GM19395 (cell line): ENCODE measurements at regions not wholly inside any gene's neighbourhood (a gene's known extent, or its start where the extent isn't known, plus 50 kb on each side); places are given as distances from the start of the nearest gene placed in this dataset.
"Not testable (repeated sequence)": the region's sequence is repeated elsewhere in the genome, so short reads cannot be mapped to it uniquely, and the experiment has no call there.

Experiments used
- ATAC-seq: cut with Tn5 transposase; IDR thresholded peaks from one replicate; pipeline ENCODE4 v1.9.1; 2021; ENCODE audit warnings: mild to moderate bottlenecking, moderate library complexity; ENCODE audit not compliant: unreplicated experiment

DNA sequence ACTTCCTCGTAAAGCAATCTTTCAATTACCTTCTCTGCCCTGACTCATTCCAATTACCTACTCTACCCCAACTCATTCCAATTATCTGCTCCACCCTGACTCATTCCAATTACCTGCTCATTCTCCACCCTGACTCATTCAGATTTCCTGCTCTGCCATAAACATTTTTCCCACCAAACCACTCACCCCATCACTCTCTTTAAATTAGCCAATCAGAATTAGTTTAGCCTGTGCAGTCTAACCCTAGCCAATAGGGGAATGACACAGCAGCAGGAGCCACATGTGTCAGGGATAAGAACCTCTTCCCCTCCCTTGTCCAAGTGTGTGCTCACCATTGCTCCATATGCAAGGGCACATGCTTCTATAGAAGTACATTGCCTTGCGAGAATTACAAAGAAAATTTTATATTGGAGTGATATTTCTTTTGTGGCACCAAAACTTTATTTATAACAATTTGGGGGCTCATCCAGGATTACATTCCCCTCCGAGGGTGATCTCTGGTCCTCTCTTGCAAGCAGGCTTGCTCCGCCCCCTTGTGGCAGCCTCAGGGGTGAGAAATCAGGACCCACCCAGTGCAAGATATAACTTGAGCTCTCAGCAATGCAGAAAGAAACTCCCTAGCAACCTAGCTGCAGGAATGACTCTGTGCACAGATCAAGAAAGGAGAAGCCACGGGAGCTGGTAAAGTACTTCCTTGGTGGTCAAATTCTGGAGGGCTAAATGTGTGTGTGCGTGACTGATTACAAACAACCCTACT is 551.9 kb upstream of the EYS start:
- ATAC-seq, result not testable (repeated sequence)

- ATAC-seq, result no peak
Measured at GRCh38 chr6:66245231-66245630, 538.2 kb upstream of the EYS start.

DNA sequence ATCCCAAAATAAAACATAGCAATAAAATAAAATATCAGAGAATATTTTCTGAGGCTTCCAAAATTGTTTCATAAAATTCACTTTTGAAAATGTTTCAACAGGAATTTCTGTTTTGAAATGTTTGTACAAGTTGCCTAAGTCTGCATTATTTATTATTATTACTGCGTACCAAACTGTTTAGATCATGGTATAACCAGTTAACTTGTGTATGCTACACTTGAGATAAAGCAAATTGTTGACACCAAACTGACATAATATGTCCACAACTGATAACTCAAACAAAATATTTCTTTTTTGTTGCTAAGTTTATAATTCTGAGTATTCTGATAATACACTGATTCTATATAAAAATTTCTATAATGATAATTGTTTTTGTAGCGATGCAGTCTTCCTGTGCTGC is 531.8 kb upstream of the EYS start:
- ATAC-seq, result no peak

DNA sequence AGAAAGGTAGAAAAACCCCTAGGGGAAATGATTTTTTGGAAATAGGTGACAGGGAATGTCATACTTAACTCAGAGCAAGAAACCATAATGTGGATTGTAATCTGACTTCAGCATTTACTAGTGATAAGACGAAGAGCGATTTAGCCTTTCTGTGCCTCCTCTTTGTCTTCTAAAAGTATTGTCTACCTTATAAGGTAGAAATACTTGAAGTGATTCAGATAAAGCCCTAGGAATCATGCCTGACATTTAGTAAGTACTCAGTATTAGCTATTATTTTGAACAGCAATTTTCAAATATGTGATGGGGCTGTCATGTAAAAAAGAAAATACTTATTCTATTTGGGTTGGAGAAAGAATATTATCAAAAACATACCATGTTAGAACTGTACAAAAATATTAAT is 525.9 kb upstream of the EYS start:
- ATAC-seq, result no peak

DNA sequence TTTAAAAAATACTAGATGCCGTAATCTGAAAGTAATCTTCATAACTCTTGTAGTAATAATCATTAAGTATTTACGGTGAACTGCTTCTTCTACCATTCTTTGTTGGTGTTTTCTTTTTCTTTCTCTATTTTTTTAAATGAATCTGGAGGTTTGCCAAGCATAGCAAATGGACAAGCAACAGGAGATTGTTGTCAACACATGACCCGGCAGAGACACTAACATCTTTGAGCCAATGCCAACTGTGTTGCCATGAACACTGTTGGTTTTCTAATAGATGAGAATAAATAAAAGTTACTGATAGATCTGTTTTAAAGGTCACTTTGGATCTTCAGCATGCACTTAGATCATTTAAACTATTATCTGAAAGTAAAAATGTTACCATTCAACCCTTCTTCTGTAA is 523.6 kb upstream of the EYS start:
- no peak for ATAC-seq

GRCh38 chr6:66226109-66226508 is 519.1 kb upstream of the EYS start:
- no peak for ATAC-seq

DNA sequence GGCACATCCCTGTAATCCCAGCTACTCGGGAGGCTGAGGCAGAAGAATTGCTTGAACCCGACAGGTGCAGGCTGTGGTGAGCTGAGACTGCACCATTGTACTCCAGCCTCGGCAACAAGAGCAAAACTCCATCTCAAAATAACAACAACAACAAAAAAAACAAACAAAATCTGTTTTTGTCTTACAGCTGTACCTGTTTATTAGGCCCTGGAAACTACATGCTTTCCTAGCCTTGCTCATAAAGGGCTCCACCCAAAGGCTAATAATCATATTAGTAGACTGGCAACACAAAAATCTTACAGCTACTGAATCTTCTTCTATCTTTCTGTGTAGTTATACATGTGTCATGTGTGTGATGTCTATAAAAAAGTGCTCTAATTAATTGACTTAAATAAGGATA is 503.9 kb upstream of the EYS start:
- no peak for ATAC-seq

DNA sequence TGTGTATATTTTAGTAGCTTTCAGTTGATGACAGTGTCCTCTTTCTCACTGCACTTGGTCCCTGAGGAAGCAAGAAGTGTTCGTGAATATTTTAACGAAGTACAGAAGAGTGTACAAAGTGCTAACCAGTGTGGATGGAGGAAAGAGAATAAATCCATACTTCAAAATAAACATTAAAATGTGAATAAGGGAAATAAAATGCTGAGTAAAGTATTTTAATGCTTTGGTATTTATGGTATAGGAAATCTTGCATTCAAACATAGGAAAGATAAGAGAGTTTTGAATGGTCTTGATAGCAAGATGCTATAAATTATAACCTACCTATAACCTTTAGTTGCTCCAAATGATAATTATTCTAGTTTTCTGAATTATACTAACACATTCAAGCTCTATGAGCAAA is 493.4 kb upstream of the EYS start:
- no peak for ATAC-seq

- no peak for ATAC-seq
Measured at GRCh38 chr6:66199171-66199570, 492.1 kb upstream of the EYS start.

DNA sequence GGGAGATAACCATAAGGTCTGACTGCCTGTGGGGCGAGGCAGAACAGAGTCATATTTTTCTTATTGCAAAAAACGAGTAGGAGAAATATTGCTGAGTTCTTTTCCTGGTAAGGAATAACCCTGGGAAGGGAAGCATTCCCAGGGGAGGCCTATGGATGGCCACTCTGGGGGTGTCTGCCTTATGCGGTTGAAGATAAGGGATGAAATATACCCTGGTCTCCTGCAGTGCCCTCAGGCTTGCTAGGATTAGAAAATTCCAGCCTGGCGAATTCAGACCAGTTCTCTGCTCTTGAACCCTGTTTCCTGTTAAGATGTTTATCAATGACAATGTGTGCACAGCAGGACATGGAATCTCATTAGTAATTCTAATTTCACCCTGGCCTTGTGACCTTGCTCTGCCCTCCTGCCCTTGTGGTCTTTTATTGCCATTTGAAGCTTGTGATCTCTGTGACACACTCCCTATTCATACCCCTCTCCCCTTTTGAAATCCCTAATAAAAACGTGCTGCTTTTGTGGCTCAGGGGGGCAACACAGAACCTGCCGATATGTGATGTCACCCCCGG is 491.1 kb upstream of the EYS start:
- ATAC-seq, result no peak

- no peak for ATAC-seq
Measured at GRCh38 chr6:66190858-66191257, 483.8 kb upstream of the EYS start.

GRCh38 chr6:66189915-66190314 is 482.9 kb upstream of the EYS start:
- ATAC-seq, result no peak

DNA sequence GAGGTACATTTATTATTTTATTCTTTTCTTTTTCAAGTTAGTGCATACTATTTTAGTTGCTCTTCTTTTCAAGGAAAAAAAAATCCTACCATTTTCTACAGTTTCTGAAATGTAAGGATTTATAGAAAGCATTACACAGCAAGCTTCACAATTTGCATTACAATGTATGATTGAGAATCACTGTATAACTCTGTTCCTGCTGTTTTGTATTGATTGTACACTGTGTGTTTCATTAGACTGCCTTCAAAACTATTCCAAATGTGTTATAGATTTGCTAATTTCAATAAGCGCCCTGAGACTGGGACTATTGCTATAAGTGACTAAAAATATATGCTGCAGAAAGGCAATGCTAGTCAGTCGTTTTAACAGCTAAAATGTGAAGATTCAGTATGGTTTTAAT is 479.7 kb upstream of the EYS start:
- no peak for ATAC-seq

DNA sequence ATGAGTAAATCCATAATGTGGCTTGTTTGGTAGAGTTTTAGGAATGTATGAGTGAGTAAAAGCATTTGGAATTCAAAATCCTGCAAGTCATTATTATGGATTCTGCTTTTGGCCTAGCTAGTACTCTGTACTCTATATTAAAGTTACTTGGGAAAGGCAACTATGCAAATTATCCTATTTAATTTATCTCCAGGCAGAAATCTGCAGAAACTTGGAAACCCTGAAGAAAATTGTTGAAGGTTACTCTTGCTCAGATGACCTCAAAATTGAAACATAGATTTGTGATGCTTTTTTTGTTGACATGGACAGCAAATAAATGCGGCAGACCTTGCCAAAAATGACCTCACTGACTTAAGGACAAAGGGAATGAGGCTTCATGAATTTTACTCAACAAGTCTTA is 477.1 kb upstream of the EYS start:
- no peak for ATAC-seq

- no peak for ATAC-seq
Measured at GRCh38 chr6:66179361-66179760, 472.3 kb upstream of the EYS start.

- no peak for ATAC-seq
Measured at GRCh38 chr6:66173587-66173986, 466.6 kb upstream of the EYS start.

- ATAC-seq, result not testable (repeated sequence)
Measured at GRCh38 chr6:66166713-66167112, 459.7 kb upstream of the EYS start.

GRCh38 chr6:66161546-66162108 is 454.6 kb upstream of the EYS start:
- no peak for ATAC-seq

DNA sequence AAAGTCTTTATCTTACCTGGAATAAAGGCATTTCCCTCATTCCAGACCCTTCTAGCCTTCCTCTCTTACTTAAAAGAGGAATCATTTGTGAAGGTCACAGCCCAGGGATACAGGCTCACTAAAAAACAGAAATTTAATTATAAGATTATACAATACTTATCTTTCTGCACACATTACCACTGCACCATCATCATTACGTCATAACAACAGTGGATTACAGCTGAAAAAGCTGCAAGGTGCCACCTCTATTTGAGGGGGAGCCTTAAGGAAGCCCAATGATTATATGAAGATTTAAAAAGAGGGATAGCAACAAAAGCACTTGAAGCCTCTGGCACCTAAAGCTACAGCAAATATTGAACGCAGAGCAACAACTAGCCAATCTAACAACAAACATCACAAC is 452.9 kb upstream of the EYS start:
- no peak for ATAC-seq

DNA sequence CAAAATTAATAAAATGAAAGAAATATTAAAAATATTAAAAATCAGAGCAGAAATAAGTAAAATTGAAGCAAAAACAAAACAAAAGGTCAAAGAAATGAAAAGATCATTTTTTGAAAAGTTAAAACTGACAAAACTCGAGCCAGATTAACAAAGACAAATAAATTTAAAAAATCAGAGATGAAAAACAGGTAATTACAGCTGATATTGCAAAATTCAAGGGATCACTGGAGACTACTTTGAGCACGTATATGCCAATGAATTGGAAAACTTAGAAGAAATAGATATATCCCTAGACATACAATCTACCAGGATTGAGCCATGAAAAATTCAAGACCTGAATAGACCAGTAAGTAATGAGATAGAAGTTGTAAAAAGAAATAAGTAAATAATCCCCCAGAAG is 446.2 kb upstream of the EYS start:
- ATAC-seq, result no peak

DNA sequence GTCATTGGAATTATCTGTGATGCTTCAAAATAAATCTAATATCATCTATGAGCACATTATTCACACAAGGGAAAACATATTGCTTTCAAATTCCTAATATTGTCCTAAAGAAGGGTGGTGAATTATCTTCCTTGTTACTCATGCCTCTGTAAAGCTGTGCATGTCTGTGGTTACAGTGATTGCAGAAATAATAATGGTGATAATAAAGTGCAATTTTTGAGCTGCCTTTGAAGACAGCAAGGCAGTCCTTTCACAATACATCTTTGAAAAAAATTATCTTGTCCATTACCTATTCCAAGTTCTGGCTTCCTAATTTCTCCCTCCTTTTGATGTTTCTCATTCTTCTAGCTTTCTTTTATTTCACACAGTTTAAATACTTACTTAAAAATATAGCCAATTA is 442.1 kb upstream of the EYS start:
- ATAC-seq, result no peak

DNA sequence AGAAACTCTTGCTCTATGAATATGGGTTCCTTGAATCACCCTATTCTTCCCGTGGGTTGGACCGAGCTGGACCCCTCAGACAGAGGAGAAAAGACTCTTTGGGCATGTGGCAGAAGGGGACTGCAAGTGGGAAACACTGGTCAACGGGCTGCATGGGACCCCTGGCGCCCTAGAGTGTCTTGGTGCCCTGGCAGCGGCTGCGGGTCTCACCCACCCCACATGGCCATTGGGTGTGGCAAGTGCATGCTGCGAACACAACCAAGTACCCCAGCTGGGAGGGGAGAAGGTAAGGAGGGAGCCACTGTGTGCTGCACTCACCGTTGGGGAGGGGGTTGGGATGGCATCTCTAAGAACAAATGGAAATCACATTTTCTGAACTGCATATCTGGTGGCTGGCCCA is 438.8 kb upstream of the EYS start:
- no peak for ATAC-seq

DNA sequence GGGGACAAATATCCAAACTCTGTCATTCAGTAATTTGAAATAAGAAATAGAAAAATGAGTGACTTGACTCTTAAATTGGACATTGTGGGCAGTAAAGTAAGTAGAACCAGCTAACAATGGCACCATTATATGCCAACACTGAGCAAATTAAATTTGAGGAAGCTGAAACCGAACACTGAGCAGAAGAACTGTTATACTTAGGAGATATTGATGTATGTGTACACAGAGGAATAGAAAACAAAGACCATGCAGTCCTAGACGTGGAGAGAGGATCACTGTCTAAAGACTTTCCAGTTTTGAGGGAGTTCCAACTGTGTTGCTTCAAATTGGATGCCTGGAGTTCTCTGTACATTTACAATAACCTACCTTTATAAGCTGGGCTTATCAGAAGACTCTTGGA is 427.0 kb upstream of the EYS start:
- ATAC-seq, result no peak
